OCI-LY3 (cell line): ENCODE measurements at regions not wholly inside any gene's neighbourhood (a gene's known extent, or its start where the extent isn't known, plus 50 kb on each side); places are given as distances from the start of the nearest gene placed in this dataset.

Source experiments
- CTCF ChIP-seq: fragments of 200-600, 300-600 bp; sonication (generic); IDR thresholded peaks from 2 replicates; pipeline ENCODE4 v1.5.1; 2014; ENCODE audit warnings: antibody characterized with exemption, low read length, low read depth
- EZH2phosphoT487 ChIP-seq: fragments of 200-600 bp; shearing (Covaris generic); IDR thresholded peaks from 2 replicates; pipeline ENCODE4 v1.6.1; 2018; ENCODE audit warnings: antibody characterized with exemption, mixed run types, low read depth

- TF ChIP-seq CTCF (no peak), EZH2phosphoT487 (no peak)
These were observed 480.2 kb upstream of the CHST9 start for GRCh38 chr18:27665264-27665799.
